Adrenal gland (tissue), 9 donors: ENCODE measurements at regions not wholly inside any gene's neighbourhood (a gene's known extent, or its start where the extent isn't known, plus 50 kb on each side); places are given as distances from the start of the nearest gene placed in this dataset.

ENCODE experiments used
- DNase-seq, 7 donors: peaks; one replicate each; pipeline ENCODE4 v3.0.0-alpha.2; 2019 to 2020
- H3K27ac ChIP-seq, 5 donors: fragments of 200-600 bp; sonication (generic) in 4 of 5; 1 replicate in 3 of 5; 2 replicates in 2 of 5; pipeline versions ENCODE4 v1.5.1 to v1.8.0; 2016 to 2020; ENCODE audit warnings: mild to moderate bottlenecking in 1 of 5
- H3K27me3 ChIP-seq: fragments of 200-600 bp; 2 replicates; pipeline ENCODE4 v1.8.0; 2021
- H3K36me3 ChIP-seq, 2 donors: fragments of 200-600 bp; replicated peaks in 1 of 2; 1 replicate in 1 of 2; 2 replicates in 1 of 2; pipeline versions ENCODE4 v1.5.1 to v1.8.0; 2018 to 2022
- H3K4me1 ChIP-seq, 2 donors: fragments of 200-600 bp; replicated peaks in 1 of 2; 1 replicate in 1 of 2; 2 replicates in 1 of 2; pipeline versions ENCODE4 v1.5.1 to v1.8.0; 2018 to 2021
- H3K4me3 ChIP-seq, 4 donors: fragments of 200-600 bp; sonication (generic) in 3 of 4; one replicate each; pipeline ENCODE4 v1.5.1; 2016 to 2018
- H3K9me3 ChIP-seq, 3 donors: fragments of 200-600 bp; sonication (generic) in 1 of 3; replicated peaks in 1 of 3; 1 replicate in 2 of 3; 2 replicates in 1 of 3; pipeline versions ENCODE4 v1.5.1 to v1.8.0; 2016 to 2021
- CTCF ChIP-seq, 6 experiments: fragments of 450-650 bp in 4 of 6; fragments of 200-600 bp in 2 of 6; sonication (generic) in 1 of 6; IDR thresholded peaks; 1 replicate in 5 of 6; 2 replicates in 1 of 6; pipeline versions ENCODE4 v1.5.1 to v1.8.0; 2016 to 2021; ENCODE audit warnings: antibody characterized with exemption in 6 of 6, mild to moderate bottlenecking in 2 of 6, moderate library complexity in 1 of 6
- POLR2A ChIP-seq, 2 donors: fragments of 450-650 bp; IDR thresholded peaks; one replicate each; pipeline ENCODE4 v1.6.1; 2017; ENCODE audit warnings: antibody characterized with exemption in 2 of 2, mild to moderate bottlenecking in 2 of 2, moderate library complexity in 1 of 2
- WGBS, 4 donors: extraction: QIAGEN DNeasy Blood & Tissue Kit in 2 of 4; methylation state at CpG; one replicate each; pipeline versions ENCODE4 v1.1.5 to v1.1.7; 2013 to 2017; 5-methylcytosine and 5-hydroxymethylcytosine counted together
- intact Hi-C, 2 donors: fragments of 100-400 bp; cut with DNase I; formaldehyde crosslinking; loops; one replicate each; pipeline versions ENCODE4 v1.14.1 to v1.15.0; 2022 to 2023
- donor health status: healthy with polysubstance abuse.
- donor health status: Bipolar disorder and iron deficiency.
- donor health status: DM: yes; HTN: yes; CAD: no.
- donor health status: DM: no; HTN: no; CAD: no.
- donor health status: DM: no; HTN: no; CAD: no.

GRCh38 chr2:183812091-183812490, 687.8 kb downstream of the NUP35 start:
- H3K36me3 ChIP-seq = no peaks in the 10 kb centered on the region
- intact Hi-C loops = no loop called here
- no peaks in the 10 kb centered on the region for H3K27me3 ChIP-seq
- TF ChIP-seq POLR2A (IDR thresholded peaks at IDR 0.05) (no peak), CTCF (IDR thresholded peaks at IDR 0.05) (no peak)
- H3K4me3 ChIP-seq = no peak overlapping the region
- no peak overlapping the region for H3K27ac ChIP-seq
- 58 to 71% (median 64%) methylated on average over 2 of the region's 2 CpGs for WGBS, 4 donors
- no peaks in the 10 kb centered on the region for H3K4me1 ChIP-seq
- H3K9me3 ChIP-seq = no peaks in the 10 kb centered on the region
- DNase-seq = no peak

- 69 to 82% (median 72%) methylated on average over 3 of the region's 3 CpGs for WGBS, 4 donors
- TF ChIP-seq POLR2A (IDR thresholded peaks at IDR 0.05) (no peak), CTCF (IDR thresholded peaks at IDR 0.05) (no peak)
- intact Hi-C loops = no loop called here
These were observed 701.5 kb downstream of the NUP35 start for GRCh38 chr2:183825710-183826109.

GRCh38 chr2:183829931-183830330, 705.7 kb downstream of the NUP35 start:
- TF ChIP-seq CTCF (IDR thresholded peaks at IDR 0.05) = no peak
- no peak for TF ChIP-seq POLR2A (IDR thresholded peaks at IDR 0.05)
- DNase-seq = no peak
- Histone ChIP-seq H3K9me3 (no peaks in the 10 kb centered on the region), H3K36me3 (no peaks in the 10 kb centered on the region), H3K4me1 (no peaks in the 10 kb centered on the region), H3K27ac (no peak overlapping the region), H3K27me3 (no peaks in the 10 kb centered on the region), H3K4me3 (no peak overlapping the region)
- 82 to 88% (median 85%) methylated on average over 2 of the region's 2 CpGs for WGBS, 4 donors
- intact Hi-C loops = no loop called here

More at GRCh38 chr2:183825710-183826109, 701.5 kb downstream of the NUP35 start:
- H3K36me3 ChIP-seq = no peaks in the 10 kb centered on the region
- DNase-seq = no peak
- H3K27ac ChIP-seq = no peak overlapping the region
- H3K4me1 ChIP-seq = no peaks in the 10 kb centered on the region
- H3K27me3 ChIP-seq = no peaks in the 10 kb centered on the region
- H3K9me3 ChIP-seq = no peaks in the 10 kb centered on the region
- H3K4me3 ChIP-seq = no peak overlapping the region

- no peak overlapping the region for H3K27ac ChIP-seq
These were observed 712.9 kb downstream of the NUP35 start for GRCh38 chr2:183837157-183837556.

More at GRCh38 chr2:183837157-183837556, 712.9 kb downstream of the NUP35 start:
- no peak overlapping the region for H3K4me3 ChIP-seq
- intact Hi-C loops = no loop called here
- no peaks in the 10 kb centered on the region for H3K9me3 ChIP-seq
- no peaks in the 10 kb centered on the region for H3K4me1 ChIP-seq
- TF ChIP-seq POLR2A (IDR thresholded peaks at IDR 0.05) = no peak
- TF ChIP-seq CTCF (IDR thresholded peaks at IDR 0.05) = no peak
- no peaks in the 10 kb centered on the region for H3K36me3 ChIP-seq
- no peaks in the 10 kb centered on the region for H3K27me3 ChIP-seq
- no peak for DNase-seq
- WGBS, 4 donors = 56 to 72% (median 60%) methylated on average over 1 to 2 of the region's 2 CpGs
